ENCODE measurements at regions not wholly inside any gene's neighbourhood (a gene's known extent, or its start where the extent isn't known, plus 50 kb on each side); places are given as distances from the start of the nearest gene placed in this dataset.

- H3K9me3 ChIP-seq (replicated peaks; ENCODE audit: control insufficient read depth, insufficient read depth, low read length): no peaks in the 10 kb centered on the region
- TF ChIP-seq MAX (IDR thresholded peaks at IDR 0.05; ENCODE audit: insufficient read depth, insufficient read length) (no peak), JUN (IDR thresholded peaks at IDR 0.05; ENCODE audit: borderline replicate concordance, insufficient read depth, insufficient read length, low read depth) (no peak), CTCF (IDR thresholded peaks at IDR 0.05; ENCODE audit: extremely low read depth in 1 of 2, insufficient read depth in 1 of 2, low read depth in 1 of 2, low read length in 2 of 2) (no peak), GATA2 (IDR thresholded peaks at IDR 0.05; ENCODE audit: insufficient read depth, insufficient read length, low read depth, low read length) (no peak), EZH2 (IDR thresholded peaks at IDR 0.05; ENCODE audit: borderline replicate concordance, low read depth, low read length, severe bottlenecking) (no peak), POLR2AphosphoS5 (IDR thresholded peaks at IDR 0.05; ENCODE audit: insufficient read depth, low read depth, low read length) (no peak), MYC (IDR thresholded peaks at IDR 0.05; ENCODE audit: low read depth, low read length) (no peak), POLR2A (IDR thresholded peaks at IDR 0.05; ENCODE audit: low read depth, low read length) (no peak), FOS (IDR thresholded peaks at IDR 0.05; ENCODE audit: borderline replicate concordance, insufficient read depth, low read length) (no peak)
- POLR2A ChIA-PET: no interaction called here
- DNase-seq (ENCODE audit: low read depth, low spot score) (no peak), FAIRE-seq (no peak)
- H3K36me3 ChIP-seq (ENCODE audit: control insufficient read depth in 2 of 2, extremely low read depth in 1 of 2, insufficient read depth in 2 of 2, low read length in 2 of 2): no peaks in the 10 kb centered on the region
- peaks cover 0 to 7% of the 10 kb centered on the region in 2 experiments for H3K27me3 ChIP-seq (ENCODE audit: control insufficient read depth in 2 of 2, insufficient read depth in 2 of 2, low read length in 2 of 2)
- CTCF ChIA-PET: no interaction called here
- no peak overlapping the region for H2AFZ ChIP-seq (ENCODE audit: low read depth, low read length)
- H3K79me2 ChIP-seq (ENCODE audit: control insufficient read depth, insufficient read depth, low read length): no peaks in the 10 kb centered on the region
- H3K4me3 ChIP-seq (replicated peaks in 1 of 3; ENCODE audit: insufficient read depth in 1 of 3, low read depth in 1 of 3, low read length in 3 of 3): no peak overlapping the region
- no TSS peak for BruUV-seq (replicated peaks)
- dilution Hi-C loops (cut with MboI; ENCODE audit: extremely low pct_ligation_motif_present, low sequenced_read_pairs): no loop called here
- H3K27ac ChIP-seq (ENCODE audit: insufficient read depth, low read depth, low read length): no peak overlapping the region
- no peak overlapping the region for H3K4me2 ChIP-seq (ENCODE audit: insufficient read depth, low read length)
- intact Hi-C loops (cut with micrococcal nuclease): no loop called here
- H3K9ac ChIP-seq (replicated peaks; ENCODE audit: extremely low read depth, insufficient read depth, low read length): no peak overlapping the region
- no peaks in the 10 kb centered on the region for H3K4me1 ChIP-seq (ENCODE audit: control insufficient read depth, extremely low read depth, insufficient read depth, low read length)
- no peaks in the 10 kb centered on the region for H4K20me1 ChIP-seq (replicated peaks; ENCODE audit: control insufficient read depth, extremely low read depth, insufficient read depth, low read length)
- no peaks in the 10 kb centered on the region for H3K9me1 ChIP-seq (replicated peaks; ENCODE audit: control insufficient read depth, extremely low read depth, insufficient read depth, low read length)
These were observed 153.8 kb upstream of the UBL3 start for GRCh38 chr13:30004204-30004603.
